ENCODE measurements at regions not wholly inside any gene's neighbourhood (a gene's known extent, or its start where the extent isn't known, plus 50 kb on each side); places are given as distances from the start of the nearest gene placed in this dataset.
A peak's percentile ranks its signal among the peaks of the same experiment; 100 is the strongest.
"Not testable (repeated sequence)": the region's sequence is repeated elsewhere in the genome, so short reads cannot be mapped to it uniquely, and the experiment has no call there.

GRCh38 chr7:142657376-142657775 is 91.9 kb upstream of the PRSS1 start:
- DNase-seq (ENCODE audit: insufficient read length, low spot score) (no peak), FAIRE-seq (no peak)
- TF ChIP-seq, protein P1, sequence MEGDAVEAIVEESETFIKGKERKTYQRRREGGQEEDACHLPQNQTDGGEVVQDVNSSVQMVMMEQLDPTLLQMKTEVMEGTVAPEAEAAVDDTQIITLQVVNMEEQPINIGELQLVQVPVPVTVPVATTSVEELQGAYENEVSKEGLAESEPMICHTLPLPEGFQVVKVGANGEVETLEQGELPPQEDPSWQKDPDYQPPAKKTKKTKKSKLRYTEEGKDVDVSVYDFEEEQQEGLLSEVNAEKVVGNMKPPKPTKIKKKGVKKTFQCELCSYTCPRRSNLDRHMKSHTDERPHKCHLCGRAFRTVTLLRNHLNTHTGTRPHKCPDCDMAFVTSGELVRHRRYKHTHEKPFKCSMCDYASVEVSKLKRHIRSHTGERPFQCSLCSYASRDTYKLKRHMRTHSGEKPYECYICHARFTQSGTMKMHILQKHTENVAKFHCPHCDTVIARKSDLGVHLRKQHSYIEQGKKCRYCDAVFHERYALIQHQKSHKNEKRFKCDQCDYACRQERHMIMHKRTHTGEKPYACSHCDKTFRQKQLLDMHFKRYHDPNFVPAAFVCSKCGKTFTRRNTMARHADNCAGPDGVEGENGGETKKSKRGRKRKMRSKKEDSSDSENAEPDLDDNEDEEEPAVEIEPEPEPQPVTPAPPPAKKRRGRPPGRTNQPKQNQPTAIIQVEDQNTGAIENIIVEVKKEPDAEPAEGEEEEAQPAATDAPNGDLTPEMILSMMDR (IDR thresholded peaks at IDR 0.05; ENCODE audit: insufficient read depth, missing control alignments): no peak

- TF ChIP-seq, protein P1 (IDR thresholded peaks at IDR 0.05; ENCODE audit: insufficient read depth, missing control alignments): peak; percentile 17
- FAIRE-seq (no peak), DNase-seq (ENCODE audit: insufficient read length, low spot score) (no peak)
These were observed 94.9 kb upstream of the PRSS1 start for GRCh38 chr7:142654398-142654797.

- no peak for DNase-seq (ENCODE audit: insufficient read length, low spot score)
- TF ChIP-seq, protein P1 (IDR thresholded peaks at IDR 0.05; ENCODE audit: insufficient read depth, missing control alignments): no peak
- no peak for FAIRE-seq
These were observed 101.5 kb upstream of the PRSS1 start for GRCh38 chr7:142647749-142648148.

DNA sequence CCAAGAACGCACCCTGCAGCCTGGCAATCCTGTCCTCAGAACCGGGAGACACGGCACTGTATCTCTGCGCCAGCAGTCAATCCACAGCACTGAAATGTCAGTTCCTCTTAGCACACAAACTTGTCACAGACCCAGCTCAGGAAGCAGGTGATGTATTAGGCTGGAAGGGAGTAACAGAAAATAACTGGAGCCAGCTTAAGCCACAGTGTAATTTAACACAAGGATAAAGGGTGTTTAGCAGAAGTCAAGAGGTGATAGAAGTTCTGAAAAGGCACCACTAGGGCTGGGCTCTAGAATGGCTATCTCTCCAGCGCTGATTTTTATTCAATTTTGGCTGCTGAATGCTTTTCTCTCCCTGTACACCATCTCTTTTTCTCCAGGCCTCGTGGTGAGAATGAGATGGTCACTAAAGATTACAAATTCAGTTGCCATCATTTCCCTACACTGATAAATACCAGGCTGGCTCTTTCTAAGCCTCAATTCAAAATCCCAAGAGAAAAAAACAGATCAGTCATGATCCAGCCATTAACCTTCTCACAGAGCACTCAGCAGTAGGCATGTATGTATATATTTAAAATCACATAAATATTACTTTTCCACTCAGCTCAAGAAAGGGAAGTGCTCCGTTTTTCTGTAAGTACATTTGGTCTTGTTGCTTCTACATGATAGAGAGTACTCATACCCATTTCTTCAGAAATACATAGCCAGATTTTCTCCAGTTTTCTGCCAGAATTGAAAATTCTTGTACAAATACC is 102.7 kb upstream of the PRSS1 start:
- FAIRE-seq: no peak
- TF ChIP-seq, protein P1 (IDR thresholded peaks at IDR 0.05; ENCODE audit: insufficient read depth, missing control alignments): no peak
- no peak for DNase-seq (ENCODE audit: insufficient read length, low spot score)

DNA sequence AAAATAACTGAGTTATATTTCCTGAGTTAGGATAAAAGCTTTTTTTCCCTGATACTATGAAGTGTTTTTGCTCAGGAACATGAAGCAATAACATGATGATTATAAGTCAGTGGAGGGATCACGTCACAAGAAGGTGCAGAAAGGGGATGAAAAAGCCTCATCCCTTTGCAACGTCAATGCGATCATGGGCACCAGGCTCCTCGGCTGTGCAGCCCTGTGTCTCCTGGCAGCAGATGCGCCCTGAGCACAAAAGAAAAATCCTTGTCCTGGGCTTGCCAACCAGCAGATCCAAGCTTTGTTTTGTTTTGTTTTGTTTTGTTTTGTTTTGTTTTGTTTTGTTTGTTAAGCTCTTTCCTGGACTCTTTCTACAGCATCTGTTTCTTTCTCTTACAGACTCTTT is 103.5 kb upstream of the PRSS1 start:
- TF ChIP-seq, protein P1 (IDR thresholded peaks at IDR 0.05; ENCODE audit: insufficient read depth, missing control alignments): no peak
- FAIRE-seq (no peak), DNase-seq (ENCODE audit: insufficient read length, low spot score) (no peak)

GRCh38 chr7:142642316-142642715 is 107.0 kb upstream of the PRSS1 start:
- DNase-seq (ENCODE audit: insufficient read length, low spot score) (no peak), FAIRE-seq (no peak)
- TF ChIP-seq, protein P1 (IDR thresholded peaks at IDR 0.05; ENCODE audit: insufficient read depth, missing control alignments): no peak

- DNase-seq (ENCODE audit: insufficient read length, low spot score); FAIRE-seq: not testable (repeated sequence)
These were observed 108.0 kb upstream of the PRSS1 start for GRCh38 chr7:142641252-142641651.
